Liver (tissue), 8 donors: ENCODE measurements at regions not wholly inside any gene's neighbourhood (a gene's known extent, or its start where the extent isn't known, plus 50 kb on each side); places are given as distances from the start of the nearest gene placed in this dataset.

ENCODE experiments used
- DNase-seq: peaks from one replicate; pipeline ENCODE4 v3.0.0-alpha.2; 2017; ENCODE audit warnings: low spot score
- H3K27ac ChIP-seq, 2 donors: one replicate each; pipeline ENCODE4 v1.7.0; 2013; ENCODE audit warnings: inconsistent platforms in 2 of 2, low read length in 2 of 2, control low read depth in 1 of 2, low read depth in 1 of 2, mild to moderate bottlenecking in 1 of 2
- H3K27me3 ChIP-seq, 4 donors: one replicate each; pipeline versions ENCODE4 v1.6.1 to v1.7.0; 2013; ENCODE audit warnings: low read length in 3 of 4, inconsistent platforms in 1 of 4, mild to moderate bottlenecking in 1 of 4, moderate library complexity in 1 of 4; ENCODE audit not compliant: control insufficient read depth in 4 of 4, insufficient read depth in 4 of 4
- H3K36me3 ChIP-seq, 4 donors: one replicate each; pipeline versions ENCODE4 v1.6.1 to v1.7.0; 2013; ENCODE audit warnings: low read length in 3 of 4, mild to moderate bottlenecking in 3 of 4, low read depth in 1 of 4, moderate library complexity in 1 of 4; ENCODE audit not compliant: control insufficient read depth in 4 of 4, insufficient read depth in 3 of 4
- H3K4me1 ChIP-seq, 4 donors: one replicate each; pipeline versions ENCODE4 v1.6.1 to v1.7.0; 2013; ENCODE audit warnings: low read length in 3 of 4, mild to moderate bottlenecking in 3 of 4, moderate library complexity in 1 of 4; ENCODE audit not compliant: control insufficient read depth in 4 of 4, insufficient read depth in 4 of 4
- H3K4me3 ChIP-seq, 3 donors: one replicate each; pipeline versions ENCODE4 v1.6.1 to v1.7.0; 2013; ENCODE audit warnings: low read length in 3 of 3, control low read depth in 1 of 3, low read depth in 1 of 3, mild to moderate bottlenecking in 1 of 3
- H3K9ac ChIP-seq, 2 donors: one replicate each; pipeline ENCODE4 v1.7.0; 2013; ENCODE audit warnings: low read length in 2 of 2, mild to moderate bottlenecking in 2 of 2, moderate library complexity in 2 of 2, control low read depth in 1 of 2, low read depth in 1 of 2
- H3K9me3 ChIP-seq, 4 donors: one replicate each; pipeline versions ENCODE4 v1.6.1 to v1.7.0; 2013; ENCODE audit warnings: low read length in 3 of 4; ENCODE audit not compliant: control insufficient read depth in 4 of 4
- ATF3 ChIP-seq: IDR thresholded peaks from 2 replicates; pipeline ENCODE4 v1.6.1; 2016; ENCODE audit warnings: antibody characterized with exemption
- CTCF ChIP-seq: fragments of 150-350 bp; IDR thresholded peaks from 2 replicates; pipeline ENCODE4 v1.5.1; 2017; ENCODE audit warnings: improper control_type of control experiment, low read depth, low read length; ENCODE audit not compliant: missing input control
- EGR1 ChIP-seq, 2 donors: IDR thresholded peaks; 2 replicates each; pipeline ENCODE4 v1.6.1; 2016 to 2018; ENCODE audit warnings: antibody characterized with exemption in 2 of 2, low read depth in 2 of 2
- FOXA2 ChIP-seq: IDR thresholded peaks from 2 replicates; pipeline ENCODE4 v1.6.1; 2016; ENCODE audit warnings: antibody characterized with exemption
- GABPA ChIP-seq, 2 donors: IDR thresholded peaks in 1 of 2; conservative IDR thresholded peaks in 1 of 2; 2 replicates each; pipeline ENCODE4 v1.6.1; 2016; ENCODE audit warnings: antibody characterized with exemption in 2 of 2, mild to moderate bottlenecking in 1 of 2, moderate library complexity in 1 of 2
- HNF4G ChIP-seq: IDR thresholded peaks from 2 replicates; pipeline ENCODE4 v1.6.1; 2016; ENCODE audit warnings: antibody characterized with exemption
- JUND ChIP-seq, 2 donors: IDR thresholded peaks; 2 replicates each; pipeline ENCODE4 v1.6.1; 2016; ENCODE audit warnings: antibody characterized with exemption in 2 of 2
- MAX ChIP-seq: IDR thresholded peaks from 2 replicates; pipeline ENCODE4 v1.6.1; 2016; ENCODE audit warnings: antibody characterized with exemption
- NR2F2 ChIP-seq: IDR thresholded peaks from 2 replicates; pipeline ENCODE4 v1.6.1; 2016; ENCODE audit warnings: antibody characterized with exemption
- RAD21 ChIP-seq, 2 donors: IDR thresholded peaks; 2 replicates each; pipeline ENCODE4 v1.6.1; 2016; ENCODE audit warnings: antibody characterized with exemption in 2 of 2, mild to moderate bottlenecking in 2 of 2
- REST ChIP-seq: IDR thresholded peaks from 2 replicates; pipeline ENCODE4 v1.6.1; 2016; ENCODE audit warnings: antibody characterized with exemption, mild to moderate bottlenecking
- RXRA ChIP-seq, 2 donors: IDR thresholded peaks; 2 replicates each; pipeline ENCODE4 v1.6.1; 2017 to 2018; ENCODE audit warnings: antibody characterized with exemption in 2 of 2, mild to moderate bottlenecking in 1 of 2
- SP1 ChIP-seq: IDR thresholded peaks from 2 replicates; pipeline ENCODE4 v1.6.1; 2018; ENCODE audit warnings: antibody characterized with exemption, mild to moderate bottlenecking
- ZBTB33 ChIP-seq: IDR thresholded peaks from 2 replicates; pipeline ENCODE4 v1.6.1; 2016; ENCODE audit warnings: antibody characterized with exemption
- WGBS: extraction: QIAGEN DNeasy Blood & Tissue Kit; methylation state at CpG from one replicate; pipeline ENCODE4 v1.1.7; 2013; 5-methylcytosine and 5-hydroxymethylcytosine counted together
- donor health status: healthy.
- donor health status: healthy.
- donor health status: healthy.
- donor health status: healthy.
- donor health status: healthy.

GRCh38 chr13:73995736-73996135 lies 138.5 kb downstream of the KLF12 start:
- TF ChIP-seq SP1 (no peak), JUND (IDR thresholded peaks at IDR 0.05) (no peak), CTCF (no peak), EGR1 (IDR thresholded peaks at IDR 0.05; ENCODE audit: low read depth in 2 of 2) (no peak)
- WGBS = 98% methylated on average over 2 of the region's 2 CpGs
- H3K9ac ChIP-seq = no peak overlapping the region
- H3K27ac ChIP-seq = no peak overlapping the region
- no peak overlapping the region for H3K4me3 ChIP-seq
- no peaks in the 10 kb centered on the region for H3K27me3 ChIP-seq
- no peaks in the 10 kb centered on the region for H3K4me1 ChIP-seq
- H3K36me3 ChIP-seq = peaks cover 0 to 4% (median 2%) of the 10 kb centered on the region in 4 donors
- no peak for DNase-seq
- no peaks in the 10 kb centered on the region for H3K9me3 ChIP-seq

- no peak overlapping the region for H3K27ac ChIP-seq
- TF ChIP-seq RAD21 (IDR thresholded peaks at IDR 0.05) (no peak), REST (no peak), CTCF (no peak), JUND (IDR thresholded peaks at IDR 0.05) (no peak), FOXA2 (no peak), ZBTB33 (no peak), MAX (no peak), NR2F2 (no peak), ATF3 (no peak), GABPA (IDR thresholded peaks at IDR 0.05 in 1 of 2, conservative IDR thresholded peaks at IDR 0.05 in 1 of 2) (no peak), HNF4G (no peak), RXRA (IDR thresholded peaks at IDR 0.05) (no peak), SP1 (no peak)
- no peak overlapping the region for H3K9ac ChIP-seq
- no peak for DNase-seq
- no peaks in the 10 kb centered on the region for H3K27me3 ChIP-seq
- no peaks in the 10 kb centered on the region for H3K9me3 ChIP-seq
- H3K4me1 ChIP-seq = peaks cover 0 to 12% (median 4%) of the 10 kb centered on the region in 4 donors
- no peak overlapping the region for H3K4me3 ChIP-seq
- peaks cover 0 to 4% (median 2%) of the 10 kb centered on the region in 4 donors for H3K36me3 ChIP-seq
Measured at GRCh38 chr13:73993661-73994060, 140.5 kb downstream of the KLF12 start.
